B cell (primary cell): ENCODE measurements at regions not wholly inside any gene's neighbourhood (a gene's known extent, or its start where the extent isn't known, plus 50 kb on each side); places are given as distances from the start of the nearest gene placed in this dataset.

Source experiments
- ATAC-seq: fragments of 200-7000 bp; cut with Tn5 transposase; one replicate; pipeline ENCODE4 v1.10.0; 2021; ENCODE audit warnings: low read depth, mild to moderate bottlenecking, moderate number of reproducible peaks, moderate library complexity
- CTCF ChIA-PET: fragments of 350-600 bp; sonication (Branson Sonifier 250); formaldehyde crosslinking; loops from one replicate; lab custom pipeline; 2021; ENCODE audit warnings: antibody characterized with exemption, inconsistent platforms; lab: Charles Lee
- POLR2A ChIA-PET: fragments of 350-600 bp; sonication (Branson Sonifier 250); formaldehyde crosslinking; loops from one replicate; lab custom pipeline; 2021; ENCODE audit warnings: antibody characterized with exemption; lab: Charles Lee
- DNase-seq: peaks from one replicate; pipeline ENCODE4 v3.0.0; 2013
- H2AFZ ChIP-seq: 2 replicates; pipeline ENCODE4 v1.6.1; 2012; ENCODE audit warnings: mild to moderate bottlenecking, low read depth, low read length; ENCODE audit not compliant: insufficient read depth, poor library complexity, severe bottlenecking
- H3K27ac ChIP-seq, 2 donors: 1 replicate in 1 of 2; 2 replicates in 1 of 2; pipeline ENCODE4 v1.5.1; 2012 to 2013; ENCODE audit warnings: low read length in 2 of 2, mild to moderate bottlenecking in 2 of 2, moderate library complexity in 1 of 2
- H3K27me3 ChIP-seq, 4 experiments: fragments of 200-600 bp in 1 of 4; sonication (generic) in 1 of 4; replicated peaks in 1 of 4; 1 replicate in 2 of 4; 2 replicates in 2 of 4; pipeline versions ENCODE4 v1.6.1 to v1.7.0; 2013 to 2016; ENCODE audit warnings: low read length in 3 of 4, mild to moderate bottlenecking in 2 of 4, mixed read lengths in 1 of 4, moderate library complexity in 1 of 4; ENCODE audit not compliant: insufficient read depth in 4 of 4, control insufficient read depth in 3 of 4; ENCODE audit errors: control extremely low read depth in 1 of 4
- H3K36me3 ChIP-seq, 2 experiments: replicated peaks in 1 of 2; 1 replicate in 1 of 2; 2 replicates in 1 of 2; pipeline versions ENCODE4 v1.6.1 to v1.7.1; 2013; ENCODE audit warnings: low read length in 1 of 2; ENCODE audit not compliant: insufficient read depth in 2 of 2, control insufficient read depth in 1 of 2; ENCODE audit errors: control extremely low read depth in 1 of 2, extremely low read depth in 1 of 2
- H3K4me1 ChIP-seq, 2 donors: fragments of 200-600 bp in 1 of 2; sonication (generic) in 1 of 2; 1 replicate in 1 of 2; 2 replicates in 1 of 2; pipeline versions ENCODE4 v1.5.1 to v1.6.1; 2013 to 2017; ENCODE audit warnings: low read length in 2 of 2; ENCODE audit not compliant: control insufficient read depth in 2 of 2, insufficient read depth in 2 of 2
- H3K4me2 ChIP-seq: replicated peaks from 2 replicates; pipeline ENCODE3; 2012; ENCODE audit warnings: mild to moderate bottlenecking, low read depth, low read length; ENCODE audit not compliant: poor library complexity, severe bottlenecking
- H3K4me3 ChIP-seq, 5 experiments: fragments of 200-600 bp in 1 of 5; sonication (generic) in 1 of 5; 1 replicate in 3 of 5; 2 replicates in 2 of 5; pipeline versions ENCODE4 v1.5.1 to v1.7.0; 2011 to 2016; ENCODE audit warnings: low read length in 4 of 5, mild to moderate bottlenecking in 4 of 5, low read depth in 2 of 5, control low read depth in 1 of 5, moderate library complexity in 1 of 5; ENCODE audit not compliant: insufficient read depth in 1 of 5; ENCODE audit errors: control extremely low read depth in 1 of 5, extremely low read depth in 1 of 5
- H3K79me2 ChIP-seq: fragments of 200-600 bp; sonication (generic); one replicate; pipeline ENCODE4 v1.6.0; 2016; ENCODE audit warnings: low read length; ENCODE audit not compliant: control insufficient read depth, insufficient read depth
- H3K9ac ChIP-seq: fragments of 200-600 bp; sonication (generic); 2 replicates; pipeline ENCODE4 v1.6.1; 2017; ENCODE audit warnings: mild to moderate bottlenecking, low read length, moderate library complexity
- H3K9me3 ChIP-seq, 3 donors: one replicate each; pipeline versions ENCODE4 v1.6.1 to v1.7.1; 2013; ENCODE audit warnings: low read length in 2 of 3; ENCODE audit not compliant: control insufficient read depth in 2 of 3, insufficient read depth in 1 of 3; ENCODE audit errors: control extremely low read depth in 1 of 3
- H4K20me1 ChIP-seq: 2 replicates; pipeline ENCODE4 v1.6.0; 2012; ENCODE audit warnings: mild to moderate bottlenecking, low read length; ENCODE audit not compliant: insufficient read depth, control insufficient read depth, poor library complexity, severe bottlenecking
- H3K27ac Mint-ChIP-seq: one replicate; pipeline ENCODE4 v1.8.0; 2021; ENCODE audit warnings: mixed read lengths
- H3K27me3 Mint-ChIP-seq: one replicate; pipeline ENCODE4 v1.8.0; 2021; ENCODE audit warnings: mixed read lengths
- H3K4me1 Mint-ChIP-seq: one replicate; pipeline ENCODE4 v1.8.0; 2021; ENCODE audit warnings: mixed read lengths
- H3K4me3 Mint-ChIP-seq: one replicate; pipeline ENCODE4 v1.8.0; 2021; ENCODE audit warnings: mixed read lengths
- H3K9me3 Mint-ChIP-seq: one replicate; pipeline ENCODE4 v1.8.0; 2022; ENCODE audit warnings: mixed read lengths; ENCODE audit not compliant: insufficient read depth
- CTCF ChIP-seq: fragments of 200-600 bp; IDR thresholded peaks from one replicate; pipeline ENCODE4 v1.8.0; 2022; ENCODE audit warnings: antibody characterized with exemption, mild to moderate bottlenecking
- EZH2 ChIP-seq: IDR thresholded peaks from 2 replicates; pipeline ENCODE4 v1.6.1; 2012; ENCODE audit warnings: borderline replicate concordance, low read depth, mild to moderate bottlenecking, moderate library complexity, low read length; ENCODE audit not compliant: insufficient read depth, poor library complexity, severe bottlenecking
- WGBS: methylation state at CpG from one replicate; pipeline ENCODE4 v1.1.5; 2013; ENCODE audit warnings: missing lambda C conversion rate; ENCODE audit not compliant: insufficient coverage; 5-methylcytosine and 5-hydroxymethylcytosine counted together
- intact Hi-C: fragments of 100-400 bp; cut with micrococcal nuclease; formaldehyde crosslinking; loops from one replicate; pipeline ENCODE4 v1.10.0; 2022

GRCh38 chr4:119795986-119796578 lies 167.5 kb upstream of the PDE5A start:
- Histone ChIP-seq H3K36me3 (no peaks in the 10 kb centered on the region), H2AFZ (no peak overlapping the region), H3K4me3 (no peak overlapping the region), H3K79me2 (no peaks in the 10 kb centered on the region), H3K4me2 (no peak overlapping the region), H4K20me1 (no peaks in the 10 kb centered on the region), H3K9ac (no peak overlapping the region), H3K27me3 (no peaks in the 10 kb centered on the region), H3K9me3 (no peaks in the 10 kb centered on the region), H3K27ac (no peak overlapping the region), H3K4me1 (no peaks in the 10 kb centered on the region)
- TF ChIP-seq EZH2 (no peak), CTCF (no peak)
- ATAC-seq (no peak), DNase-seq (no peak)
- WGBS = 80% methylated on average over 1 of the region's 3 CpGs
- H3K27me3 Mint-ChIP-seq = no peaks in the 10 kb centered on the region
- H3K9me3 Mint-ChIP-seq = no peaks in the 10 kb centered on the region
- no peaks in the 10 kb centered on the region for H3K4me1 Mint-ChIP-seq
- CTCF ChIA-PET = no interaction called here
- POLR2A ChIA-PET = no interaction called here
- intact Hi-C loops = no loop called here
- no peak overlapping the region for H3K27ac Mint-ChIP-seq
- H3K4me3 Mint-ChIP-seq = no peak overlapping the region

- Histone ChIP-seq H3K4me2 (no peak overlapping the region), H3K36me3 (no peaks in the 10 kb centered on the region), H3K4me1 (no peaks in the 10 kb centered on the region), H3K4me3 (no peak overlapping the region), H4K20me1 (no peaks in the 10 kb centered on the region), H3K79me2 (no peaks in the 10 kb centered on the region), H3K27me3 (no peaks in the 10 kb centered on the region), H2AFZ (no peak overlapping the region), H3K9me3 (no peaks in the 10 kb centered on the region), H3K27ac (no peak overlapping the region), H3K9ac (no peak overlapping the region)
- no peaks in the 10 kb centered on the region for H3K27me3 Mint-ChIP-seq
- H3K27ac Mint-ChIP-seq = no peak overlapping the region
- TF ChIP-seq CTCF (no peak), EZH2 (no peak)
- no peaks in the 10 kb centered on the region for H3K9me3 Mint-ChIP-seq
- ChIA-PET POLR2A (no interaction called here), CTCF (no interaction called here)
- intact Hi-C loops = no loop called here
- no peak overlapping the region for H3K4me3 Mint-ChIP-seq
- DNase-seq (no peak), ATAC-seq (no peak)
- WGBS = 25% methylated on average over 1 of the region's 4 CpGs
- no peaks in the 10 kb centered on the region for H3K4me1 Mint-ChIP-seq
Observed at GRCh38 chr4:119794681-119795080, 166.1 kb upstream of the PDE5A start.
